Left ventricle myocardium inferior (tissue), 1 donor: ENCODE measurements at regions not wholly inside any gene's neighbourhood (a gene's known extent, or its start where the extent isn't known, plus 50 kb on each side); places are given as distances from the start of the nearest gene placed in this dataset.
A peak's percentile ranks its signal among the peaks of the same experiment; 100 is the strongest.

Experiments
- DNase-seq: peaks from one replicate; pipeline ENCODE4 v3.0.0-alpha.2; 2020
- H3K27ac ChIP-seq: fragments of 200-600 bp; replicated peaks from 2 replicates; pipeline ENCODE4 v1.8.0; 2021
- H3K27me3 ChIP-seq: fragments of 200-600 bp; 2 replicates; pipeline ENCODE4 v1.8.0; 2021; ENCODE audit warnings: low read depth
- H3K36me3 ChIP-seq: fragments of 200-600 bp; 2 replicates; pipeline ENCODE4 v1.8.0; 2021
- H3K4me1 ChIP-seq: fragments of 200-600 bp; 2 replicates; pipeline ENCODE4 v1.8.0; 2021
- H3K4me3 ChIP-seq: fragments of 200-600 bp; 2 replicates; pipeline ENCODE4 v1.8.0; 2021; ENCODE audit warnings: mild to moderate bottlenecking, moderate library complexity
- H3K9me3 ChIP-seq: fragments of 200-600 bp; replicated peaks from 2 replicates; pipeline ENCODE4 v1.8.0; 2021
- intact Hi-C: fragments of 100-400 bp; cut with micrococcal nuclease; formaldehyde crosslinking; loops from one replicate; pipeline ENCODE4 v1.11.0; 2022
- TF ChIP-seq, protein P1 (sequence below): fragments of 200-600 bp; IDR thresholded peaks from 2 replicates; pipeline ENCODE4 v1.8.0; 2021; ENCODE audit warnings: antibody characterized with exemption, mild to moderate bottlenecking, borderline replicate concordance
- donor health status: DM: no; HTN: yes; CAD: no; lungs with severe emphysema.

DNA sequence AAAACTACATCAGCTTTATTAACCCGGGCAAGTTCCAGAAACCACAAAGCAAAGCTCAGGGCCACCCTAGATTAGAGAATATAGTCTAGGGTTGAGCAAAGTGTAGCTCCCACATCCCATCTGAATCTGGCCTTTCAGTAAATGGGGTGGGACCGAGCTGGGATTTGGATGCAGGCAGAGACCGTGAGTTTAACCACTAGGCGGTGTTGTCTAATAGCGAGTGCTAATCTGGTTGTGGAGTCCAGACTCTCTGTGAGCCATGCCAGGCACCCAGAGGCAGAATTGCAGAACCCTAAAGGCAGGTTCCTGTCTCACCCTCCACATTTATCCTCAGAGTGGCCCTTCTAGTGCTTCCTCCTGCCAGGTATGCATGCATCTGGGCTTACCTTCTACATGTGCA is 435.9 kb downstream of the TSN start:
- no peaks in the 10 kb centered on the region for H3K36me3 ChIP-seq
- H3K4me3 ChIP-seq, result no peak overlapping the region
- DNase-seq, result no peak
- no peaks in the 10 kb centered on the region for H3K4me1 ChIP-seq
- intact Hi-C loops, result no loop called here
- H3K27me3 ChIP-seq, result peaks cover 30% of the 10 kb centered on the region
- H3K27ac ChIP-seq, result no peak overlapping the region
- TF ChIP-seq, protein P1, sequence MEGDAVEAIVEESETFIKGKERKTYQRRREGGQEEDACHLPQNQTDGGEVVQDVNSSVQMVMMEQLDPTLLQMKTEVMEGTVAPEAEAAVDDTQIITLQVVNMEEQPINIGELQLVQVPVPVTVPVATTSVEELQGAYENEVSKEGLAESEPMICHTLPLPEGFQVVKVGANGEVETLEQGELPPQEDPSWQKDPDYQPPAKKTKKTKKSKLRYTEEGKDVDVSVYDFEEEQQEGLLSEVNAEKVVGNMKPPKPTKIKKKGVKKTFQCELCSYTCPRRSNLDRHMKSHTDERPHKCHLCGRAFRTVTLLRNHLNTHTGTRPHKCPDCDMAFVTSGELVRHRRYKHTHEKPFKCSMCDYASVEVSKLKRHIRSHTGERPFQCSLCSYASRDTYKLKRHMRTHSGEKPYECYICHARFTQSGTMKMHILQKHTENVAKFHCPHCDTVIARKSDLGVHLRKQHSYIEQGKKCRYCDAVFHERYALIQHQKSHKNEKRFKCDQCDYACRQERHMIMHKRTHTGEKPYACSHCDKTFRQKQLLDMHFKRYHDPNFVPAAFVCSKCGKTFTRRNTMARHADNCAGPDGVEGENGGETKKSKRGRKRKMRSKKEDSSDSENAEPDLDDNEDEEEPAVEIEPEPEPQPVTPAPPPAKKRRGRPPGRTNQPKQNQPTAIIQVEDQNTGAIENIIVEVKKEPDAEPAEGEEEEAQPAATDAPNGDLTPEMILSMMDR, result peak; percentile 12
- H3K9me3 ChIP-seq, result peaks cover 7% of the 10 kb centered on the region

DNA sequence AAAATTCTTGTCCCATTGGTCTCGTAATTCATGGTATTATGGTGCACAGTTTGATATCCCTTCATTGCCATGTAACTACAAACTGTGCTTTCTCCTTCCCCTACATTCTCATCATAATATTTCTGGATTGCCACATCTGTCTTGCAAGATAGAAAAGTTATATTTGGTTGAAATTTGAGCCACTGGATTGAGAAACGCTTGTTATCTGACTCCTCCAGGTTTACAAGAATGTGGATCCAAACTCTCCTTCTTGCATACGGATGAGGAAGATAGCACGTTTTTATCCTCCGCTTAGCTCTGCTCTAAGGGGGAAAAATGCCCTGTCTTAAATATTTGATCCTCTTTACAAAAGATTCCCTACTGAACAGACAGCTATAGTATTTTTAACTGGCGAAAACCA is 438.2 kb downstream of the TSN start:
- intact Hi-C loops, result no loop called here
- H3K27ac ChIP-seq, result no peak overlapping the region
- no peak for DNase-seq
- peaks cover 24% of the 10 kb centered on the region for H3K27me3 ChIP-seq
- H3K4me1 ChIP-seq, result no peaks in the 10 kb centered on the region
- H3K4me3 ChIP-seq, result no peak overlapping the region
- no peaks in the 10 kb centered on the region for H3K36me3 ChIP-seq
- peaks cover 7% of the 10 kb centered on the region for H3K9me3 ChIP-seq
- TF ChIP-seq, protein P1, result no peak

DNA sequence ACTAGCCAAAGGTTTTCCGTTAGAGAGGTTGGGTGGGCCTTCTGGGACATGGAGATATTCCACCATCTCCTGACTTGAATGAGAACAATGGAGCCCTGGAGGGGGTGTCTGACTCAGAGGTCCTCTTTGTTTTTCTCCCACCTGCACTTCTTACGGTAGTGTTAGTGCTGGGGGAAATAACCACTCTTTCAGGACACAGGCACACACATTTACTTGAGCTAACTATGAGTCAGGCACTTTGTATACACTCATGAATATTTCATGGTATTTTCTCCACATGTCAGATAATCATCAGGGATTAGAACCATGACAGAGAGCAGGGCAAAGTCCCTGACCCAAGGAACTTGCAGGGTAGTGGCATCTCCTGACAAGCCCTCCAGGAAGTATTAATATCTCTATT is 439.1 kb downstream of the TSN start:
- no peaks in the 10 kb centered on the region for H3K36me3 ChIP-seq
- peaks cover 26% of the 10 kb centered on the region for H3K27me3 ChIP-seq
- H3K4me3 ChIP-seq, result no peak overlapping the region
- no peak overlapping the region for H3K27ac ChIP-seq
- H3K9me3 ChIP-seq, result peaks cover 7% of the 10 kb centered on the region
- intact Hi-C loops, result no loop called here
- no peaks in the 10 kb centered on the region for H3K4me1 ChIP-seq
- no peak for DNase-seq
- TF ChIP-seq, protein P1, result no peak

DNA sequence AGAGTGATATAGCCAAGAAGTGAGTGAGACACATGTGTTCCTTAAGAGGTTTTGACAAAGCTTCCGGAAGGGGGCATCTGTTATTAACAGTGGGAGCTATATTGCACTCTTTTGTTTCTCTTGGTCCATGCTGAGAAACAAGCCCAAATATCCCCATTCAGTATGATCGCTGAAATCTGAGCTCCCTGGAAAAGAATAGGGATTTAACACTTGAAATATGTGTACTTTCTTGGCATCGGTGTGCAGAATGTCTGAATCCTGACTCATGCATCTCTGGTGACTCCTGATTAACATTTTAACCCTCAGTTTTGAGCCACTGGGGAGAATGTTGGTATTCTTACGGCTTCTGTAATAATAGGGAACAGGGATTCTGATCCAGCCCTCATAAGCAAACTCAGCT is 448.1 kb downstream of the TSN start:
- H3K9me3 ChIP-seq, result peaks cover 10% of the 10 kb centered on the region
- intact Hi-C loops, result no loop called here
- H3K4me1 ChIP-seq, result peaks cover 6% of the 10 kb centered on the region
- TF ChIP-seq, protein P1, result no peak
- H3K36me3 ChIP-seq, result no peaks in the 10 kb centered on the region
- peaks cover 19% of the 10 kb centered on the region for H3K27me3 ChIP-seq
- H3K4me3 ChIP-seq, result no peak overlapping the region
- peak overlapping the region; percentile 25 for H3K27ac ChIP-seq
- DNase-seq, result no peak

DNA sequence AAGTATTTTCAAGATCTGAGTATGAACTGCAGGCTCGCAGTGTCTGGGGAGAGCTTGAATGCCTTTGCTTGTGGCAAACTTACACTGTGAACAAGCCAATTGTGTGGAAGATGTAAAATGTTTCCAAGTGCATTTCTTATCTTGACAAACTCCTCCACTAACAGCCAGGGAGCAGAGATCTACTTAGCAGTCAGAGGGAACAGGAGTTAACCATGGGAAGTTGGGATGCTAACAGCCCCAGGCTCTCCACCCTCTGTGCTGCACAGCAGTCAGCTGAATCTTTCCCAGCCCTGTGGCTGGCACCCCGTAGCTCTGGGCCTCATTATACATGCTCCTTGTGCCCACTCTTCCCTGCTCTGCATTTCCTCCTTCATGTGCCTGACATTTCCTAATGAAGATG is 450.2 kb downstream of the TSN start:
- H3K27ac ChIP-seq, result no peak overlapping the region
- H3K4me3 ChIP-seq, result no peak overlapping the region
- H3K36me3 ChIP-seq, result no peaks in the 10 kb centered on the region
- H3K27me3 ChIP-seq, result peaks cover 20% of the 10 kb centered on the region
- peaks cover 6% of the 10 kb centered on the region for H3K4me1 ChIP-seq
- DNase-seq, result no peak
- intact Hi-C loops, result no loop called here
- TF ChIP-seq, protein P1, result no peak
- peaks cover 10% of the 10 kb centered on the region for H3K9me3 ChIP-seq

DNA sequence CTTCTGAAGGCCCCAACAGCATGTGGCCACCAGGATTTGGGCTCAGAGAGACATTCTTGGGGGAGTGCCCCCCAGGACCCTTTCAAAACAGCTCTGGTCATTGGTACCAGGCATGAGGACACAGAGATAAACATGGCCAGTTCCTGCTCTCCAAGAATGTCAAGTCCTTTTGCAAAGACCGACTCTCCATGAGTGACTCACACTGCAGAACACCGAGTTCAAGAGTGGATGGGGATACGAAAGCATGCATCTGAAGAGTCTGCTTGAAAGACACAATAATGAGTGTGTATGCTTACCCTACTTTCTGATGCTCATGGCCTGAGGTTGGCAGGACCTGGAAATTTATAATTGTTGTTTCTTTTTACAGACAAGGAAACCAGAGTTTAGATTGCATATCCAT is 450.6 kb downstream of the TSN start:
- peaks cover 10% of the 10 kb centered on the region for H3K9me3 ChIP-seq
- no peak overlapping the region for H3K4me3 ChIP-seq
- no peak overlapping the region for H3K27ac ChIP-seq
- intact Hi-C loops, result no loop called here
- DNase-seq, result no peak
- H3K36me3 ChIP-seq, result no peaks in the 10 kb centered on the region
- peaks cover 6% of the 10 kb centered on the region for H3K4me1 ChIP-seq
- TF ChIP-seq, protein P1, result no peak
- peaks cover 20% of the 10 kb centered on the region for H3K27me3 ChIP-seq
